ENCODE measurements at regions not wholly inside any gene's neighbourhood (a gene's known extent, or its start where the extent isn't known, plus 50 kb on each side); places are given as distances from the start of the nearest gene placed in this dataset.

DNA sequence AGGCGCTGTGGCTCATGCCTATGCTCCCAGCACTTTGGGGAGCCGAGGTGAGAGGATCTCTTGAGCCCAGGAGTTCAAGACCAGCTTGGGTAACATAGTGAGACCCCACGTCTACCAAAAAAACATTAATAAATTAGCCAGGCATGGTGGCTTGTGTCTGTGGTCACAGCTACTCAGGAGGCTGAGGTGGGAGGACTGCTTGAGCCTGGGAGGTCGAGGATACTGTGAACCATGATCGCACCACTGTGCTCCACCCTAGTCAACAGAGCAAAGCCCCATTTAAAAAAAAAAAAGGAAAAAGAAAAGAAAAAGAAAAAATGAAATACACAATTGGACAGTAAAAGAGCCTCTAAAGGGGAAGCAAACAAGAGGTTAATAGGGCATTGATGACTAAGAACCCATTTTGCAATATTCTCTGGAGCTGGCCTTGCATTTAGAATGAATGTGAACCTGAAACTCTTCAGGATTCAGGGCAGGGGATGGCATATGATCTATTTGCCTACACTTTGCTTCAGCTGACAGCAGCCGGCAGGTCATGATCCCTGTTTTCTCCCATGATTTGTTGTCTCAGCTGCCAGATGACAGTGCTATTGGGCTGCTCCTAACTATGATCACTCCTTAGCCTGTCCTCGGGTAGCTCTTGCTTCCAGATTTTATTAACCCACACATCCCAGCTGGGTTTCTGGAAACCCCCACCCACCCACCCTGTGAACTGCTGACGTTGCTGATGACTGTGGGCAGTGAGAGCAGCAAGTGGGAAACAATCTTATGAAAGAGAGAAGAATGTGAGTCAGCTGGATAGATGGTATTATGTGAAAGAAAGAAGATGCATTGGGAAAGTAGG, 83.8 kb upstream of the ELOVL5 start:
- no TSS peak for BruUV-seq (replicated peaks)
- H3K9me3 ChIP-seq (ENCODE audit: low read depth, low read length, poor library complexity, severe bottlenecking) = no peaks in the 10 kb centered on the region
- H3K4me1 ChIP-seq (ENCODE audit: insufficient read depth, low read length, poor library complexity, severe bottlenecking) = no peaks in the 10 kb centered on the region
- no peaks in the 10 kb centered on the region for H3K36me3 ChIP-seq (ENCODE audit: insufficient read depth, low read length, poor library complexity, severe bottlenecking)
- no peak overlapping the region for H3K27ac ChIP-seq (ENCODE audit: low read depth, low read length, poor library complexity, severe bottlenecking)
- TF ChIP-seq, protein P1, sequence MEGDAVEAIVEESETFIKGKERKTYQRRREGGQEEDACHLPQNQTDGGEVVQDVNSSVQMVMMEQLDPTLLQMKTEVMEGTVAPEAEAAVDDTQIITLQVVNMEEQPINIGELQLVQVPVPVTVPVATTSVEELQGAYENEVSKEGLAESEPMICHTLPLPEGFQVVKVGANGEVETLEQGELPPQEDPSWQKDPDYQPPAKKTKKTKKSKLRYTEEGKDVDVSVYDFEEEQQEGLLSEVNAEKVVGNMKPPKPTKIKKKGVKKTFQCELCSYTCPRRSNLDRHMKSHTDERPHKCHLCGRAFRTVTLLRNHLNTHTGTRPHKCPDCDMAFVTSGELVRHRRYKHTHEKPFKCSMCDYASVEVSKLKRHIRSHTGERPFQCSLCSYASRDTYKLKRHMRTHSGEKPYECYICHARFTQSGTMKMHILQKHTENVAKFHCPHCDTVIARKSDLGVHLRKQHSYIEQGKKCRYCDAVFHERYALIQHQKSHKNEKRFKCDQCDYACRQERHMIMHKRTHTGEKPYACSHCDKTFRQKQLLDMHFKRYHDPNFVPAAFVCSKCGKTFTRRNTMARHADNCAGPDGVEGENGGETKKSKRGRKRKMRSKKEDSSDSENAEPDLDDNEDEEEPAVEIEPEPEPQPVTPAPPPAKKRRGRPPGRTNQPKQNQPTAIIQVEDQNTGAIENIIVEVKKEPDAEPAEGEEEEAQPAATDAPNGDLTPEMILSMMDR (conservative IDR thresholded peaks at IDR 0.05; ENCODE audit: low read depth, low read length) = no peak
- no peak for TF ChIP-seq EZH2 (IDR thresholded peaks at IDR 0.05; ENCODE audit: borderline replicate concordance, low read depth, low read length, poor library complexity, severe bottlenecking)
- no peaks in the 10 kb centered on the region for H3K27me3 ChIP-seq (replicated peaks; ENCODE audit: insufficient read depth, low read depth, low read length, poor library complexity)
- intact Hi-C loops (cut with micrococcal nuclease; ENCODE audit: unreplicated experiment) = no loop called here
- no peak for DNase-seq (ENCODE audit: low spot score)
- no peak overlapping the region for H3K4me3 ChIP-seq (ENCODE audit: low read depth, low read length, poor library complexity, severe bottlenecking)
- ChIA-PET POLR2A (ENCODE audit: low non-redundant PET) (no interaction called here), CTCF (no interaction called here)

DNA sequence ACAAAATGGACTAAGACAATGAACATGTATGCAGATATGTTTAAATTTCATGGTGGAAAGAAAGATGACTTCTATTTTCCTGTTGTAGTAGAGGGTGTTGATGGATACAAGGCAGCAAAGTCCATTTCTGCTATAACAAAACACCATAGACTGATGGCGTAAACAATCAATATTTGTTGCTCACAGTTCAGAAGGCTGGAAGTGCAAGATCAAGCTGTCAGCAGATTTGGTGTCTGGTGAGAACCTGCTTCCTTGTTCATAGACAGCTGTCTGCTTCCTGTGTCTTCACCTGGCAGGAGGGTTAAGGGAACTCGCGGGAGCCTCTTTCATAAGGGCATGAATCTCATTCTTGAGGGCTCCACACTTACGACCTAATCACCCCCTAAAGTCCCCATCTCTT, 83.0 kb upstream of the ELOVL5 start:
- intact Hi-C loops (cut with micrococcal nuclease; ENCODE audit: unreplicated experiment) = no loop called here
- TF ChIP-seq EZH2 (IDR thresholded peaks at IDR 0.05; ENCODE audit: borderline replicate concordance, low read depth, low read length, poor library complexity, severe bottlenecking) = no peak
- TF ChIP-seq, protein P1 (conservative IDR thresholded peaks at IDR 0.05; ENCODE audit: low read depth, low read length) = no peak
- BruUV-seq (replicated peaks) = no TSS peak
- Histone ChIP-seq H3K4me1 (ENCODE audit: insufficient read depth, low read length, poor library complexity, severe bottlenecking) (no peaks in the 10 kb centered on the region), H3K27ac (ENCODE audit: low read depth, low read length, poor library complexity, severe bottlenecking) (no peak overlapping the region), H3K9me3 (ENCODE audit: low read depth, low read length, poor library complexity, severe bottlenecking) (no peaks in the 10 kb centered on the region), H3K4me3 (ENCODE audit: low read depth, low read length, poor library complexity, severe bottlenecking) (no peak overlapping the region), H3K27me3 (replicated peaks; ENCODE audit: insufficient read depth, low read depth, low read length, poor library complexity) (no peaks in the 10 kb centered on the region), H3K36me3 (ENCODE audit: insufficient read depth, low read length, poor library complexity, severe bottlenecking) (no peaks in the 10 kb centered on the region)
- CTCF ChIA-PET = no interaction called here
- POLR2A ChIA-PET (ENCODE audit: low non-redundant PET) = no interaction called here
- no peak for DNase-seq (ENCODE audit: low spot score)

DNA sequence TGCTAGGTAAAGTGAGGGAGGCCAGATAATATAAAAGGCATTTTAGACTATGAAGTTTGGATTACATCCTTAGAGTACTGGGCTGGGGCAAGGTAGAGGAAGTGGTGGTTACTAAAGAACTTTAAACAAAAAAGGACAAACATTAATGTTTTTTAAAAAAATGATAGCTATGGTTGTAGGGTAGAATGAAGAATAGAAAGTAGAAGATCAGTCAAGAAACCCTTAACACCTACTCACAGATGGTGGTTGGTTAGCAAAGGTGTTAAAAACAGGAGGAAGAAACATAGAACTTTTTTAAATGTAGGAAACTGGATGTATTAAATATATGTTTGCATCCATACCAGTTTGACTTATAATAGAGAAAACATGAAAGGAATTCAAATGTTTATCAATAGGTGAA, 80.7 kb upstream of the ELOVL5 start:
- Histone ChIP-seq H3K27ac (ENCODE audit: low read depth, low read length, poor library complexity, severe bottlenecking) (no peak overlapping the region), H3K36me3 (ENCODE audit: insufficient read depth, low read length, poor library complexity, severe bottlenecking) (no peaks in the 10 kb centered on the region), H3K27me3 (replicated peaks; ENCODE audit: insufficient read depth, low read depth, low read length, poor library complexity) (no peaks in the 10 kb centered on the region), H3K9me3 (ENCODE audit: low read depth, low read length, poor library complexity, severe bottlenecking) (no peaks in the 10 kb centered on the region), H3K4me1 (ENCODE audit: insufficient read depth, low read length, poor library complexity, severe bottlenecking) (no peaks in the 10 kb centered on the region), H3K4me3 (ENCODE audit: low read depth, low read length, poor library complexity, severe bottlenecking) (no peak overlapping the region)
- intact Hi-C loops (cut with micrococcal nuclease; ENCODE audit: unreplicated experiment) = no loop called here
- no TSS peak for BruUV-seq (replicated peaks)
- DNase-seq (ENCODE audit: low spot score) = no peak
- ChIA-PET CTCF (no interaction called here), POLR2A (ENCODE audit: low non-redundant PET) (no interaction called here)
- no peak for TF ChIP-seq EZH2 (IDR thresholded peaks at IDR 0.05; ENCODE audit: borderline replicate concordance, low read depth, low read length, poor library complexity, severe bottlenecking)
- TF ChIP-seq, protein P1 (conservative IDR thresholded peaks at IDR 0.05; ENCODE audit: low read depth, low read length) = no peak
